ENCODE measurements at regions not wholly inside any gene's neighbourhood (a gene's known extent, or its start where the extent isn't known, plus 50 kb on each side); places are given as distances from the start of the nearest gene placed in this dataset.

DNA sequence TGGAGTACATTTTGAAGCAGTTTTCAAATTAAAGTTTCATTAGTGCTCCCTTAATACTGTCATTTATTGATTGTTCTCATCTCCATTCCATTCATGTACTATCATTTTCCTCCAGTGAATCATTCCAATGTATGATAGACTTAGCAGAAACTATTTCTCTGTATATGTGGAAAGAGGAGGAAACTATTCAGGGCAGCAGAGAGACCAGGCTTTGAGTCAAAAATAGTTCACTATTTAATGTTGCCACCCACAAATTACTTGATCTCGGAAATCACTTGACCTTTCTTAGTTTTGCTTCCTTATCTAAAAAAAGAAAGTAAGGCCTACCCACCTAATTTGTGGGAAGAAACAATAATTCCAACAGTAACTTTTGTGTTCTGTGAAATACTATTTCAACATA lies 610.5 kb upstream of the ZNF385D start:
- Histone ChIP-seq H3K36me3 (no peaks in the 10 kb centered on the region), H3K27me3 (replicated peaks; ENCODE audit: insufficient read depth) (no peaks in the 10 kb centered on the region), H3K9me3 (no peaks in the 10 kb centered on the region), H3K4me1 (ENCODE audit: control insufficient read depth in 1 of 2, low read depth in 2 of 2) (no peaks in the 10 kb centered on the region), H3K4me3 (no peak overlapping the region), H3K27ac (no peak overlapping the region)
- ATAC-seq (ENCODE audit: insufficient number of reproducible peaks, low FRiP score, low read depth) = no peak
- no peak for DNase-seq (ENCODE audit: low spot score)
- TF ChIP-seq, protein P1, sequence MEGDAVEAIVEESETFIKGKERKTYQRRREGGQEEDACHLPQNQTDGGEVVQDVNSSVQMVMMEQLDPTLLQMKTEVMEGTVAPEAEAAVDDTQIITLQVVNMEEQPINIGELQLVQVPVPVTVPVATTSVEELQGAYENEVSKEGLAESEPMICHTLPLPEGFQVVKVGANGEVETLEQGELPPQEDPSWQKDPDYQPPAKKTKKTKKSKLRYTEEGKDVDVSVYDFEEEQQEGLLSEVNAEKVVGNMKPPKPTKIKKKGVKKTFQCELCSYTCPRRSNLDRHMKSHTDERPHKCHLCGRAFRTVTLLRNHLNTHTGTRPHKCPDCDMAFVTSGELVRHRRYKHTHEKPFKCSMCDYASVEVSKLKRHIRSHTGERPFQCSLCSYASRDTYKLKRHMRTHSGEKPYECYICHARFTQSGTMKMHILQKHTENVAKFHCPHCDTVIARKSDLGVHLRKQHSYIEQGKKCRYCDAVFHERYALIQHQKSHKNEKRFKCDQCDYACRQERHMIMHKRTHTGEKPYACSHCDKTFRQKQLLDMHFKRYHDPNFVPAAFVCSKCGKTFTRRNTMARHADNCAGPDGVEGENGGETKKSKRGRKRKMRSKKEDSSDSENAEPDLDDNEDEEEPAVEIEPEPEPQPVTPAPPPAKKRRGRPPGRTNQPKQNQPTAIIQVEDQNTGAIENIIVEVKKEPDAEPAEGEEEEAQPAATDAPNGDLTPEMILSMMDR (IDR thresholded peaks at IDR 0.05) = no peak

DNA sequence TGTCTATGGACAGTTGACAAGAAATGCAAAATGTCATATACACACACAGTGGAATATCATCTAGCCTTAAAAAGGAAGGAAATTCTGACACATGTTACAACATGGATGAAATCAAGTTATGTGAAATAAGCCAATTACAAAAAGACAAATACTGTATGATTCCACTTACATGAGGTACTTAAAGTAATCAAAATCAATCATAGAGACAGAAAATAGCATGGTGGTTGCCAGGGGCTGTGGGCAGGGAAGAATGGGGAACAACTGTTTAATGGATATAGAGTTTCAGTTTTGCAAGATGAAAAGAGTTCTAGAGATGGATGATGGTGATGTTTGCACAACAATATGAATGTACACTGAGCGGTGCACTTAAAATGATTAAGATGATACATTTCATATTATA lies 613.8 kb upstream of the ZNF385D start:
- no peaks in the 10 kb centered on the region for H3K9me3 ChIP-seq
- H3K4me3 ChIP-seq = no peak overlapping the region
- ATAC-seq (ENCODE audit: insufficient number of reproducible peaks, low FRiP score, low read depth) = no peak
- no peaks in the 10 kb centered on the region for H3K27me3 ChIP-seq (replicated peaks; ENCODE audit: insufficient read depth)
- TF ChIP-seq, protein P1 (IDR thresholded peaks at IDR 0.05) = no peak
- no peaks in the 10 kb centered on the region for H3K4me1 ChIP-seq (ENCODE audit: control insufficient read depth in 1 of 2, low read depth in 2 of 2)
- H3K27ac ChIP-seq = no peak overlapping the region
- H3K36me3 ChIP-seq = no peaks in the 10 kb centered on the region
- DNase-seq (ENCODE audit: low spot score) = no peak

DNA sequence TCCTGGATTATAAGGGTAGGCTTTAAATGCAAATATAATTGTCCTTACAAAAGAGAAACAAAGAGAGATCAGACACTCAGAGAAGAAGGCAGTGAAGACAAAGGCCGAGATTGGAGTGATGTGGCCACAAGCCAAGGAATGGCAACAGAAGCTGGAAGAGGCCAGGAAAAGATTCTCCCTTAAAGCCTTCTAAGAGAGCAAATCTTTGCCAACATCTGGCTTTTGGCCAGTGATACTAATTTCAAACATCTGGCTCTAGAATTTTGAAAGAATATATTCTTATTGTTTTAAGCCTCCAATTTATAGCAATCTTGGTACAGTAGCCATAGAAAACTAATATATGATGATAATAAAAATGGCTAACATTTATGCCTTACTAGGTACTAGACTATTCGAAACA lies 615.8 kb upstream of the ZNF385D start:
- Histone ChIP-seq H3K9me3 (no peaks in the 10 kb centered on the region), H3K36me3 (no peaks in the 10 kb centered on the region), H3K27me3 (replicated peaks; ENCODE audit: insufficient read depth) (no peaks in the 10 kb centered on the region), H3K4me3 (no peak overlapping the region), H3K4me1 (ENCODE audit: control insufficient read depth in 1 of 2, low read depth in 2 of 2) (no peaks in the 10 kb centered on the region), H3K27ac (no peak overlapping the region)
- TF ChIP-seq, protein P1 (IDR thresholded peaks at IDR 0.05) = no peak
- no peak for ATAC-seq (ENCODE audit: insufficient number of reproducible peaks, low FRiP score, low read depth)
- no peak for DNase-seq (ENCODE audit: low spot score)

DNA sequence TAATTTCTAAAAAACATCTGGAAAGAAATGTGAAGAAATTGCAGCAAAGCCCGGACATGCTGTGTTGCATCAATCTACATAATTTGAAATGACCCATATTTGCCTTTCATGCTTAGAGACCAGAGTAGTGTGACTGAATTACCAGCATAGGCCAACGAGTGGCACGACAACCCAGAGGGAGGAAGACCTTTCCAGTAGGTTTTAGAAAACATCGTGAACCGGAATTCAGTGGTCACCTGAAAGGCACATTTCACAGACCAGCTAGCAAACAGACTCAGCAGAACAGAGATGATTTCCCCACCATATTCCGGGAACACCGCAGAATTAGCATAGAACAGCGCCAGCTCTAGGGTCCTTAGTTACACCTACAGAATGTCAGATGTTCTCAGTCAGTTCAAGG lies 620.0 kb upstream of the ZNF385D start:
- Histone ChIP-seq H3K27ac (no peak overlapping the region), H3K36me3 (no peaks in the 10 kb centered on the region), H3K4me3 (no peak overlapping the region), H3K4me1 (ENCODE audit: control insufficient read depth in 1 of 2, low read depth in 2 of 2) (peaks cover 0 to 4% of the 10 kb centered on the region in 2 donors), H3K27me3 (replicated peaks; ENCODE audit: insufficient read depth) (peaks cover 5% of the 10 kb centered on the region), H3K9me3 (no peaks in the 10 kb centered on the region)
- TF ChIP-seq, protein P1 (IDR thresholded peaks at IDR 0.05) = no peak
- ATAC-seq (ENCODE audit: insufficient number of reproducible peaks, low FRiP score, low read depth) (no peak), DNase-seq (ENCODE audit: low spot score) (no peak)

DNA sequence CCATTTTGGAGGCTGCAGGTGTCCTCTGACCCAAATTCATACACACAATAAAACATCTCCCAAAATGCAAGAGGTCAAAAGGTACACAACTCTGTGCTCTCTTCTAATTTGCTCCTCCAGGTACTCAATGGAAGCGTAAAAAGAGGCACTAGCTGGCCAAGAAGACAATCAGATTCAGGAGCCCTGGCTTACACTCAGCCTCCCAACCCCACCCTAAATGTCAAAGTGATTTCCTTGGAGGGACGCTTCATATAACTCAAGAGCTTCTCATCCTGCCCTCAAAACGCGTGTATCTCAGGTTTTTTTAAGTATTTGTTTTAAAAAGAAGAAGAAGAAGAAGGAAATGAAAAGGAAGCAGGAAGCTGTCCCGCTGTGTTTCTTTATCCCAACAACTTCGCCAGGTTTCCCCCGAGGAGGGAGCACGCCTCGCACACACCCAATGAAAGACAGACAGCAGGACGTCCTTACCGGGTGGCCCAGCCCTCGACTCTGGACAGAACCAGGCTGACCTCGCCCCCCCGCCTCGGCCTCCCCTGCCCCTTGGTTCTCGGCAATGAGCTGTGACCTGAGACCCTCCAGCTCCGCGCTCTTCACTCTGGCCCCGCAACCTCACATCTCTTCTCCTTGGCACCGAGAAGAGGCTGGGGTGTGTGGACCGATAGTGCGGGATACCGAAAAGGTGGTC lies 620.7 kb upstream of the ZNF385D start:
- DNase-seq (ENCODE audit: low spot score) (no peak), ATAC-seq (ENCODE audit: insufficient number of reproducible peaks, low FRiP score, low read depth) (no peak)
- Histone ChIP-seq H3K27ac (no peak overlapping the region), H3K36me3 (no peaks in the 10 kb centered on the region), H3K27me3 (replicated peaks; ENCODE audit: insufficient read depth) (peaks cover 5% of the 10 kb centered on the region), H3K4me3 (peak overlapping the region; percentile 60), H3K9me3 (no peaks in the 10 kb centered on the region), H3K4me1 (ENCODE audit: control insufficient read depth in 1 of 2, low read depth in 2 of 2) (peaks cover 0 to 4% of the 10 kb centered on the region in 2 donors)
- TF ChIP-seq, protein P1 (IDR thresholded peaks at IDR 0.05) = no peak

Data from thoracic aorta (tissue), 2 donors.